Choroid plexus epithelial cell (primary cell): ENCODE measurements at regions not wholly inside any gene's neighbourhood (a gene's known extent, or its start where the extent isn't known, plus 50 kb on each side); places are given as distances from the start of the nearest gene placed in this dataset.

Experiments
- DNase-seq: peaks from one replicate; pipeline ENCODE4 v3.0.0-alpha.2; 2010; ENCODE audit warnings: low read depth
- H3K4me3 ChIP-seq: 2 replicates; pipeline ENCODE4 v1.5.1; 2011; ENCODE audit warnings: low read depth, mild to moderate bottlenecking, control low read depth, low read length, moderate library complexity
- CTCF ChIP-seq: conservative IDR thresholded peaks from 2 replicates; pipeline ENCODE4 v1.5.1; 2011; ENCODE audit warnings: low read depth, mild to moderate bottlenecking, control low read depth, inconsistent platforms, low read length, moderate library complexity

DNA sequence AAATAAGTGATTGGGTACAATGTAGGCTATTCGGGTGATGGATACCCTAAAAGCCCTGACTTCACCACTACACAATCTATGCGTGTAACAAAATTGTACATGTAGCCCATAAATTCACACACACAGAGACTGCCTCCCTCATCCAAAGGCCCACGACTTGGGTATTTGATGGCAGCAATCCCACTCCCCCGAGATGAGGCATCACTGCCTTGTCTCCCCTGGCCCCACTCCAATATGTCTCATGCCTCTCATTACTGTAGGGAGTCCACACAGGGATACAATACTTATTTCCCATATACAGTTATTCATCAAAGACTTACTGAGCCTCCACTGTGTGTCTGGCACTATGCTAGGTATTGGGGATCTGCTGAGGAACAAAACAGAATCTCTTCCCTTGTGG, 192.6 kb downstream of the CBLN1 start:
- H3K4me3 ChIP-seq = no peak overlapping the region
- DNase-seq = no peak
- no peak for TF ChIP-seq CTCF

- H3K4me3 ChIP-seq = no peak overlapping the region
- no peak for DNase-seq
- no peak for TF ChIP-seq CTCF
Measured at GRCh38 chr16:49085686-49086085, 196.0 kb downstream of the CBLN1 start.

- no peak overlapping the region for H3K4me3 ChIP-seq
- TF ChIP-seq CTCF = no peak
- no peak for DNase-seq
Measured at GRCh38 chr16:49084628-49085390, 196.8 kb downstream of the CBLN1 start.

GRCh38 chr16:49081554-49081953, 200.1 kb downstream of the CBLN1 start:
- TF ChIP-seq CTCF = no peak
- no peak overlapping the region for H3K4me3 ChIP-seq
- DNase-seq = no peak

DNA sequence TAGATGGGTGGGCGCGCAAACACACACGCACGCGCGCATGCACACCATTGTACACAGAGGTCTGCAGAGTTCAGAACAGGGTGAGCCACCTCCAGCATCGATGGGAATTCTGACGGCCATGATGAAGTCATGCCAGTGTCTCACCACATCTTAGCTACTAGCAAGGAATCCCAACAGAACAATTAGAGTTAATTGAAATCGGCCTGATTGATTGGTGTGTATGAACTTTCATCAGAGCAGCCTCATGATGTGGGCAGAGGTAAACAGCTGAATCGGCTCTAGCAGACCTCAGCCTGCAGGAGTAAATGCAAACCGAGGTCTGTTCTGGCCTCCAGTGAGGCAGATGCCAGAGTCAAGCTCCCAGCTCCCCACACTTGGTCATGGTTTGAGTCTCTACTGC, 200.6 kb downstream of the CBLN1 start:
- H3K4me3 ChIP-seq = no peak overlapping the region
- no peak for TF ChIP-seq CTCF
- DNase-seq = no peak

GRCh38 chr16:49078571-49078970, 203.1 kb downstream of the CBLN1 start:
- H3K4me3 ChIP-seq = no peak overlapping the region
- DNase-seq = no peak
- no peak for TF ChIP-seq CTCF

GRCh38 chr16:49078104-49078503, 203.5 kb downstream of the CBLN1 start:
- no peak overlapping the region for H3K4me3 ChIP-seq
- no peak for DNase-seq
- TF ChIP-seq CTCF = no peak
